GM19328 (cell line): ENCODE measurements at regions not wholly inside any gene's neighbourhood (a gene's known extent, or its start where the extent isn't known, plus 50 kb on each side); places are given as distances from the start of the nearest gene placed in this dataset.
"Not testable (repeated sequence)": the region's sequence is repeated elsewhere in the genome, so short reads cannot be mapped to it uniquely, and the experiment has no call there.

Source experiments
- ATAC-seq: cut with Tn5 transposase; IDR thresholded peaks from one replicate; pipeline ENCODE4 v1.9.1; 2021; ENCODE audit warnings: mild to moderate bottlenecking, moderate library complexity; ENCODE audit not compliant: unreplicated experiment

DNA sequence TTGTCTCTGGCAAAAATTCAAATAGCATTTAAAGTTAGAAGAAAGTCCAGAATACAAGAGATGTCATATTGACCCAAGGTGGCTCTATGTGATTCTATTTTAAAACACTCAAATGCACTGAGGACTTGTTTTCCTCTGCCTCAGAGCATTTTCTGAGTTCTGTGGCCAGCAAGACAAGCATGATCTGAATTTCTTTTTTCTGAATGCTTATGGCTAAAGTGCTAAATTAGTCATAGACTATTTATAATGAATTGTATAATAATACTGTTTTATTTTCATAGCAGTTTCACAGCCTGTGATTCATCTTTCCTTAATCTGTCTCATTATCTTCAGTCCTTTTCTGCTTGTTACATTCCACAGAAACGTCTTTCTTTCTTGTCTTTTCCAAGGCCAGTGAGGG, 63.9 kb upstream of the SEC22B start:
- ATAC-seq, result not testable (repeated sequence)

GRCh38 chr1:120239351-120239750, 63.0 kb upstream of the SEC22B start:
- ATAC-seq, result not testable (repeated sequence)

DNA sequence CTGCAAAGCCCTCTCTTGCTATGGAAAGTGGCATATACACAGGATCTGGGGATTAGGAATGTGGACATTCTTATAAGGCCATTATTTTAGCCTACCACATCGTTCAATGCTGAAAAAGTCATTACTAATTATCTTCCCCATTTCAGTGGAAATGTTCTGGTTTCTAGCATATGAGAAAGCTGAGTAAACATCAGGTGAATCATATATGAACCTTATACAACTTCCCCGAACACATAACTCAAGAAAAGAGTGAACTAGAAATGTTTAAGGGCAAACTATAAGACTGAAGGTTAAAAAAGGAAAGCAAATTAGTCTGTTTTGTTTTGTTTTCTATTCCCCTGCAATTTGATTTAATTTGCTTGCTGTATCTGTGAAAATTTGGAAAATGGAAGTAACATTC, 62.5 kb upstream of the SEC22B start:
- not testable (repeated sequence) for ATAC-seq

DNA sequence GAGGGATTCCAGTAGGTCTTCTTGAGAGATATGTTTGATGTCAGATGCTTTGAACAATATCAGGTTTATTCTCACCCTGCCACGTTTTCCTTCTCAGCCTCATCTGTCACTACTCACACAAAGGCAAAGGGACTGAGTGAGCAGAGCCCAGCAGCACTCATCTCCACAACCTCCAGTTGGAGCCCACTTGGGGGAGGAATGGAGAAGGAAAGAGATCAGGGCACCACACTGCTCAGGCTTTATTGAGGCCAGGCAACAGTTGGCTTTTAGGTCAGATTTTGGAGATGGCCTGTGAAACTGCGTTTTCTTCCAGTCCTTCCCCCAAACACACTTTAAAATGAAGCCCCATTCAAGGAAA, 57.3 kb upstream of the SEC22B start:
- ATAC-seq, result not testable (repeated sequence)

DNA sequence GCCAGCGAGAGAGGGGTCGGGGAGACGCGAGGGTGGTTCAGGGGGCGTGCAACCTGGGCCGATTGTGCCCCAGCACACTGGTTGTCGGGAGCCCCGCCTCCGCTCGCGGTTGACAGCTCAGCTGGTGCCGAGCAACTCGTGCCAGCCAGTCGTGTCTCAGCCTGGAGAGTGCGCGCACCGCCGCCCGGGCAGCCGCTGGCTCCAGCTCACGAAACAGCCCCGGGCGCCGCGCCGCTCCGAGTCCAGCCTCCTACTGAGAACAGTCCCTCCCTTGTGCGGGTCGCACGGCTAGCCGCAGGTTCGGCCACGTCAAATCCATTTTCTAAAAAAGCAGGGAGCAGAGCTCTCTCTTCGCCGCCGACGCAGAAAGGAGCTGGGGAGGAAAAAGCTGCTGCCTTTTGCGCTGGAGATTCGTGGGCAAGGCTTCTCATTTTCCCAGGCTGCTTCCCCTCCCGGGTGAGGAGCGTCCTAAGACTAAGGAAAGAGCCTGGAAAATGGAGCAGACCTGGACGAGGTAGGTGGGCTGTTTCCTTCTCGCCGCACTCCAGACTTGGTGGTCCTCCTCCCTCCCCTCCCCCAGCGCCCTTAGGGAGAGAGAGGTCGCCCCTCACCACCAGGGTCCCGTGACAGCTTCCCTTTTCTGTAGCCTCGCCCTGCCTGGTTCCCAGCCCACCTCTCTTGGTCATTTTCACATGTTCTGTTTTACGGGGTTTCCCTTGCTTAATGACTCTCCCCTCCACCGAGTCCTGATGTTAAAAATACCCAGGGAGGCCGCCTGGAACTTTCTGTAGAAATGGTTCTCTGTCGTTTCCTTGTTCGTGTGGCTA, 56.7 kb upstream of the SEC22B start:
- not testable (repeated sequence) for ATAC-seq

GRCh38 chr1:120229835-120230234, 53.5 kb upstream of the SEC22B start:
- ATAC-seq, result not testable (repeated sequence)
